SK-N-DZ (cell line): ENCODE measurements at regions not wholly inside any gene's neighbourhood (a gene's known extent, or its start where the extent isn't known, plus 50 kb on each side); places are given as distances from the start of the nearest gene placed in this dataset.
"Not testable (repeated sequence)": the region's sequence is repeated elsewhere in the genome, so short reads cannot be mapped to it uniquely, and the experiment has no call there.

Experiments
- DNase-seq: peaks from one replicate; pipeline ENCODE4 v3.0.0-alpha.2; 2015; ENCODE audit warnings: low spot score

DNA sequence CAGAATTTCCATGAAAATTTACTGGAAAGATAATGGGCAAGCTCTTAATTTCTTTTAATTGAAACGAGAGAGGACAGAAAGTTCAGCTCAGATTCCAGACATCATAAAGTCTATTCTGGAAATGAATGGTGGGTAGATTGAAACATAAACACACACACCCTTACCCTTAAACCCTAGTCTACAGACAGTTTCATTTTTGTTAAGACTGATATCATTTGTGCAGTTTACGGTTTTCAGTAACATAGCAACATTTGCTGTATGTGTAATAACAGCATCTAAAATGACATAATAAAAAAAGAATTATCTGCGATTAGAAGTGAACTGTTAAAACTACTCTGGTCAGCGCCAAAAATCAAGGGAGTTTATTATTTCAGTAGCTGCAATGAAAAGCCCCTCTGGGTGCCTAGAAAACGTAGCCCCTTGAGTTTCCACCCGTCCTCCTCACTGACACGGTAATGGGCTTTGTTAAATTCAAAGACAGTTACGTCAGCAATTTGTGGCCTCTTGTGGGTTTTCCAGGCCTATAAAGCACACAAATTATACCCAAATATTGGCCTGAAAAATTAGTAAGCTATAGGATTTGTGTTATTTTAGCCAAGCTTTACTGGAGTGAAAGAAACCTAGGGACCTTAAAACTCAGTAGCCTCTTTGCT, 520.6 kb upstream of the SOX9 start:
- DNase-seq = no peak

DNA sequence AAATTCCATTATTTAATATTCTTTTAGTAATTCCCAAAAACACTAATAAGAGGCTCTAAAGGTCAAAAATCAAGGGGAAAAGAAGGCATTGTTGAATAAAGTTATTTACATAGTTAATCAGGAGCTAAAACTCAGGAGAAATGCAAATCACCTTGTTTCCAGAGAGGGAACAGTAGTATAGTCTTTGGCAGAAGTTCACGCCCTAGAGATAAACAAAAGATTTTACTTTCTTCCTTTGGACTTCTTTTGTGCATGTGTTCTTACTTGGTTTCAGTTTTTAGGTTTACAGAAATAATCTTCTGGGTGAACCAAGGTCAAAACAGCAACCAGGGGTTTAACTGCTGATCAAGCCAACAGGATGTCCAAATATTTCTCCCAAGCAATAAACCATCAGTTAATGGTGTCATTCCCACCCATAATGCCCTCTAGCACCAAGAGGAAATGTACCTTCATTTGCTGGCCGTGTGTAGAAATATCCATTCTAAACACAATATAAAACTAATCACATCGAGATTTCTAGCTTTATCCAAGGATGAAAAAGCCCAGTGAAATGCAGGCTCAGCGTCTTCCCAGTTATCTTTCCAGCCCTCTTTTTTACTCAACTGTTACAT, 518.8 kb upstream of the SOX9 start:
- no peak for DNase-seq

DNA sequence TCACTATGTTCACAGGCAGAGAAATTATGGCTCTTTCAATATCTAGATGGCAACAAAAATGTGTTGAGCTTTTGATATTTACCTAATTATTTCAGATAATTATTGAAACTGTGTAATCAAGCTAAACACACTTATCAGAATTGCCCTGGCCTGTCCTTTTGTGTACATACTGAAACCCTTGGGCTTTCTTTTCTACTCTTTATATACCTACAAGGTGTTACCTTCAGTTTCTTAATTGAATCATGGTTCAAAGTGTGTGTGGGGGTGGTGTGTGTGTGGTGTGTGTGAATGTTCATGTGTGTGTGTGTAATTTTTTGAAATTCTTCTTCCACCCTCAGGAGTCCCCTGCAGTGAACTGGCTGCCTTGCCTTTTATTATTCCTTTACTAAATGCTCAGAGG, 506.8 kb upstream of the SOX9 start:
- no peak for DNase-seq

DNA sequence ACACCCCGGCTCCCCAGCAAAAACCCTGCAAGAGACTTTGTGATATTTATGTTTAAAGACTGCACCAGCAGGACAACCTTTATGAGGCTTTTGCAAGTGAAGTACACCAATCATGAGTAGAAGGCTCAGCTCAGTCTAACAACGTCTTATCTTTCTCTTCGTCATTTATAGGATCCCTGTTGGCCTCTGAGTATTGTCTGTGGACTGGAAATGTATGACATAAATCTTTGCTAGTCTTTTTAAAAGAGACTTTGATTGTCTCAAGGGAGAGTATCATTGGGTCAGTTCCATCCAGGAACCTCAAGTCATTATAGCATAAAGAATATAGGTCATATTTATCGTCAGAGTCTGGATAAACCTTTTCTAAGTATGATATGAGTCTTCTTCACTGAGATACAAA, 505.0 kb upstream of the SOX9 start:
- no peak for DNase-seq

DNA sequence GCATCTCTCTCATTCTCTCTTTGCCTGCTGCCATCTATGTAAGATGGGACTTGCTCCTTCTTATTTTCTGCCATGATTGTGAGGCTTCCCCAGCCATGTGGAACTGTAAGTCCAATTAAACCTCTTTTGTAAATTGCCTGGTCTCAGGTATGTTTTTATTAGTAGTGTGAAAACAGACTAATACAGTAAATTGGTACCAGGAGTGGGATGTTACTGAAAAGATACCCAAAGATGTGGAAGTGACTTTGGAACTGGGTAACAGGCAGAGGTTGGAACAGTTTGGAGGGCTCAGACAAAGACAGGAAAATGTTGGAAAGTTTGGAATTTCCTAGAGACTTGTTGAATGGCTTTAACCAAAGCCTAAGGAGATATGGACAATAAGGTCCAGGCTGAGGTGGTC, 503.1 kb upstream of the SOX9 start:
- not testable (repeated sequence) for DNase-seq

DNA sequence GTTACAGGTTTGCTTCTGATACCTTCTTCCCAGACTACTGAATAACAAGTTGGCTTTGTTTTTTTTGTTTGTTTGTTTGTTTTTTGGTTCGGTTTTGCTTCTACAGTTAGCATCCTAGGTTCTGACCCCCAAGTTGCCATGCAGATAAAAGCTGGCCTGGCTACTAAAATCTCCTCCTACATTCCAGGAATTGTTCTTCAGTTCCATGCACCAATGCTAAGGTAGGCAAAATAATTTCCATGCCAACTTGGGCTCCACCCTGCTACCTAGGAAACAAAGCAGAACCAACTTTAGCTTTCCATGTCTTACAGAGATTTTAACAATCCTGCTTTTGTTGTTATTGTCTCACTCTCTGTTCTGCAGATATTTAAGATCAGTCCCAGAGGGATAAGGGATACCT, 495.5 kb upstream of the SOX9 start:
- no peak for DNase-seq

DNA sequence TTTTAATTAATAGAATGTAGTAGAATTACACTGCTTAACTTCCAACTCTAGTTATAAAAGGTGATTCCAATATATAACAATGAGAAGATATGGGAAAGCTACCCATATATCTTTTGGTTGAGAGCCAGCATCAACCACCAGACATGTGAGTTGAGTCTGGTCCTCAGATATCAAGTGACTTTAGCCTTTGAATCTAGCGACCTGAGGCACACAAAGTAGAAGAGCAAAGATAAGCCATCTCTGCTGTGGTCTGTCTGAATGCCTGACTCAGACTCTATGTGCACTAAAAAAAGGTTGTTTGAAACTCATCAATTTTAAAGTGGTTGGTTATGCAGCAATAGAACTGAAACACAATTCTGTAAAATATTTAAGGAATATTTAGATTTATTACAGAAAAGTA, 492.5 kb upstream of the SOX9 start:
- DNase-seq = no peak

DNA sequence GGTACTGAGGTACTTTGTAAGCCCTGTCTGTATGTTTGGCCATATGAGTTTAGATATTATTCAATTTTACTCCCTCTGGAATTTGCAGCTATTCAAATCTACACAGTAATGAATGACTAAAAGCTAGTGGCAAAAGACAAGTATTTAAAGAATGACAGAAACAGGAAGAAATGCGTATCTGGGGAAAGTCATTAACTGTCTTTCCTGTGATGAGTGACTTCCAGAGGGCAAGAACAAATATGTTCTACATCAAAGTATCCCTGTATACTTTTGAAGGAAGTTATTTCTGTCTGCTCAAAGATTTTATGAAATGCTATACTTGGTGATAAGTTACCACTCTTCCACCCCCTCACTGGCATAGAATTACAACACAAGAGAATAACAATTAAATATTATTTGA, 489.3 kb upstream of the SOX9 start:
- no peak for DNase-seq

DNA sequence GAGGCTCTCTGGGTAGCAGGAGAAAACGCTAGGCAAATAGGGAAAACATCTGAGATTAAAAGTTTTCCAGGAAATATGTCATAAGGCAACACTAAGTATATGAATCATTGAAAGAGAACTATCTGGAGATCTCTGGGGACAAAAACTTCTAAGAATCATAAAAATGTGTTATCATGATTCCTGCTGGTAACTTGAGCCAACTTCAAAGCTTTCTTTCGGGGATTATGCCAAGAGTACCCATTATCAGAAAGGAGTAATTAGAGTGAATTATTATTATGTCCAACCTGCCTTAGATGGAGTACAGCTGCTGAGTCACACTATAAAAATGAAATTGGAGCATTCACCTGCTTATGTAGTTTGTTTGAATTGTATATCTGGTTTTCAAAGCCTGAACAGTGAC, 488.5 kb upstream of the SOX9 start:
- DNase-seq = no peak

DNA sequence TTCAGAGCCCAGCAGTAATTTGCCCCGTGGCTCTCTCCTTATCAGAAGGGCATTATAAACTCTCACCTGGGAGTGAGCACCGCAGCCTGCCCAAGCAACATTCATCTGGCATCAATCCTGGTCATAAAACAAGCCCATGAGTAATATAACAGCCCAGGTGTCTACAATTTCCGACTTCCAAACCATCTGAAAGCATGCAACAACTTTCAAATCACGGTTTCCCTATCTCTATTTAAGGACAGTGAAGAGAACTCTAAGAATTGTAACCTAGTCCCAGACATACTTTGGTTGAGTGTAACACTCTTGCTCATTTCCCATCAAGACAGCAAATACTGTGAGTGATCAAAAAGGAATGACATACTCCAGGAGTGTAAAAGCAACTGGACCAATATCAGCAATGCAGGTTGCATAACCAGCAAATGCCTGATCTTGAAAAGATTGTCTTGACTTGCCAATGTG, 487.4 kb upstream of the SOX9 start:
- no peak for DNase-seq

DNA sequence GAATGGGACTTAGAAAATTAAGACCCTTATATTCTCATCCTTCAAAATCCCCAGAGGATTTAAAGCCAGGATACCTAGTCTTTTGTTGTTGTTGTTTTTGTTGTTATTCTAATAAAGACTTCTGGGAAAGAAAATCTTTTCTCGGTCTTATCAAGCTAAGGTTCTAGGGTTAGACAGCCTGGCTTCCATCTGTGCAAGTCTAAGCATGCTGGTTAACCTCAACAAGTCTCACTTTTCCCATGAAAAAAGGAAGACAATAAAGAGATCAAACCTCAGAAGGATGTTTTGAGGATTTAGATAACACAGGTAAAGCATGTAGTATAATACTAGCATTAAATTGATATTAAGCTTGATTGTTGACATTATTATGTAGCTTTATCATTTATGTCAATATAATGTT, 486.4 kb upstream of the SOX9 start:
- no peak for DNase-seq

DNA sequence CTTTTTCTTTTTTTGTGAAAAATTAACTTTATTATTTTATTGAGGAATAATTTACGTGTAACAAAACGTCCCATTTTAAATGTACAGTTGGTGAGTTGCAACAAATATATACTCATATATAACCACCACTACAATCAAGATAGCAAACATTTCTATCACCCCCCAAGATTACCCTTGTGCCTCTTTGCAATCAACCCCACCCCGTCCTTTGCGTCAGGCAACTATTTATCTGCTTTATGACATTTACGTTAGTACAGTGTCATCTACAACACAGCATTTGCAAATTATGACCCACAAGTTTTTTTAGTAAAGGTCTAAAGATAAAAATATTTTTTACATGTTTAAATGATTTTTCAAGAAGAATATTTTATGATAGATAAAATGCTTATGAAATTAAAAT, 485.6 kb upstream of the SOX9 start:
- DNase-seq = no peak

DNA sequence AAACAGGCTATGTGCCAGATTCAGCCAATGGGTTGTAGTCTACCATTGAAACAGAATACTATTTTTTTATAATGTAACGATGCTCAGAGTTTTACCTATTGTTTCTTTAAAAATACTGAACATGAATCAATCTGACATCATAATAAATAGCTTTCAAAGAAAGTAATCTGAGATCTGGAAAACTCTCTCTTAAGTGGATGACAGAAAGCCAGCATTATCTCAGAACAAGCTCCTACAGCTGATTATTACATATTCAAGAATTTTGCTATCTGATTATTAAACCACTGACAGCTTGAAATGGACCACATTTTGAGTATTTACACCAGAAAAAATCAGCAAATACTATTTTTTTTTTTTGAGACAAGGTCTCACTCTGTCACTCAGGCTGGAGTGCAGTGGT, 484.2 kb upstream of the SOX9 start:
- no peak for DNase-seq

DNA sequence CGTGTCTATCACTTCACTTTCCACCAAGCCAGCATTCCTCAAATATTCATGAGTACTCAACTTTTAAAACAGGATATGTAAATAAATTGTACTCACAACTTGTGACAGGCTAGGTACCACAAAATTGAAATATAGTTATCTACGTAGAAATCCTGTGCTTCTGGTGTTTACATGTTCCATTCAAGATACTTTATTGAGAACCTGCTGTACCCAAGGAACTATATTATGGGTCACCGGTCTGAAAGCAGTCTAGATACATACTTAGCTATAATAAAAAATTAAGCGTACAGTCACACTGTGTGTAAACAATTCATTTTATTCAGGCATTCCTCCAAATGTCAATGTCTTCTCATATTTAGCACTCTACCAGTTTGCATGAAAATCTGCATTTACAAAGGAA, 482.2 kb upstream of the SOX9 start:
- no peak for DNase-seq

DNA sequence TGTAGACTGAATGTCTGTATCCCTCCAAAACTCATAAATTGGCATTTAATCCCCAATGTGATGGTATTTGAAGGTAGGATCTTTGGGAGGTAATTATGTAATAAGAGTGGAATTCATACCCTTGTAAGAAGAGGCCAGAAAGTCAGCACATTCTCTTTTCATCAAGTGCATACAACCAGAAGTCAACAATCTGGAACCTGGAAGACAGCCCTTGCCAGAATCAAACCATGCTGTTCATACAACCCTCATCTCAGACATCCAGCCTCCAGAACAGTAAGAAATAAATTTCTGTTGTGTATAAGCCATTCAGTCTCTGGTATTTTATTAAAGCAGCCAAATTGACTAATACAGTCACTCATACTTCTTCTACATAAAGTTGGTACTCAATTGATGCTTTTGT, 481.0 kb upstream of the SOX9 start:
- no peak for DNase-seq

DNA sequence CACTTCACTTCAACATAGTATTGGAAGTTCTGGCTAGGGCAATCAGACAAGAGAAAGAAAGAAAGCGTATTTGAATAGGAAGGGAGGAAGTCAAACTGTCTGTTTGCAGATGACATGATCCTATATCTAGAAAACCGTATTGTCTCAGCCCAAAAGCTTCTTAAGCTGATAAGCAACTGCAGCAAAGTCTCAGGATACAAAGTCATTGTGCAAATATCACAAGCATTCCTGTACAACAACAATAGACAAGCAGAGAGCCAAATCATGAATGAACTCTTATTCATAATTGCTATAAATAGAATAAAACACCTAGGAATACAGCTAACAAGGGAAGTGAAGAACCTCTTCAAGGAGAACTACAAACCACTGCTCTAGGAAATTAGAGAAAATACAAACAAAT, 473.9 kb upstream of the SOX9 start:
- DNase-seq = not testable (repeated sequence)

DNA sequence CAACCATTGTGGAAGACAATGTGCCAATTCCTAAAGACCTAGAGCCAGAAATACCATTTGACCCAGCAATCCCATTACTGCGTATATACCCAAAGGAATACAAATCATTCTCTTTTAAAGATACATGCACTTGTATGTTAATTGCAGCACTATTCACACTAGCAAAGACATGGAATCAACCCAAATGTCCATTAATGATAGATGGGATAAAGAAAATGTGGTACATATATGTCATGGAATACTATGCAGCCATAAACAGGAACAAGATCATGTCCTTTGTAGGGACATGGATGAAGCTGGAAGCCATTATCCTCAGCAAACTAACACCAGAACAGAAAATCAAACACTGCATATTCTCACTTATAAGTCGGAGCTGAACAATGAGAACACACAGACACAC, 472.5 kb upstream of the SOX9 start:
- not testable (repeated sequence) for DNase-seq

DNA sequence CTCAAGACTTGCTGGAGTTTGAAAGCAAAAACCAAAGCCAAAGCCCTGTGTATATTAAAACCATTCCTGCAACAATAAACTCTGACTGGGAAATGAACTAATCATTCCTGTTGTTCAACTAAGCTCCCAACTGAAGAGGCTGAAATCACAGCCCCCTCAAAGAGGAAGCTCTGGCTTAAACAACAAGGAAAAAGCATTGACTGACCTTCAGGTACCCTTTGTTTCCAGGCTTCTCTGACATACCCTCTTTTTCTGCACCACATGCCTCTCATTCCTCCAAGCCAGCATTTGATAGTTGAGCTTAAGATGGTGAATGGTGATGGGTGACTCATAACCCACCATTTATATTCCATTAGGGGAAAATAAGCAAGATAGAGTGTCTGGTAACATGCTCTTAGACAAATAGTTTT, 470.9 kb upstream of the SOX9 start:
- no peak for DNase-seq

DNA sequence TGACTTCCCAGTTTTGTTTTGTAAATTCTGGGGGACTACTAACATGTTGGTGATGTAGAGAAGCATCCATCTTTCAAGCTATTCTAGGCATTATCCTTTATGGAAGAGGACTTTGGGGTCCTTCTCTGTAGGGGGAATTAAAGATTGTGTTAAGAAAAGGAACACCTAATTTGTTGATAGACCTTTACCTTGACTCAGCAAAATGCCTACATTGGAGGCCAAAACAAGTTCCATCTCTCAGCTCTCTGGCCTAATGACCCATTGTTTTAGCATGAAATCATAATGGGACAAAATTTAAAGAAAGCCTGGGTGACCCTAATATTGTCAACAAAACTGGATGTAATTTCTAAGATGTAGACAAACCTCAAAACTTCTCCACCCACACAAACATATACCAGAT, 465.3 kb upstream of the SOX9 start:
- no peak for DNase-seq

DNA sequence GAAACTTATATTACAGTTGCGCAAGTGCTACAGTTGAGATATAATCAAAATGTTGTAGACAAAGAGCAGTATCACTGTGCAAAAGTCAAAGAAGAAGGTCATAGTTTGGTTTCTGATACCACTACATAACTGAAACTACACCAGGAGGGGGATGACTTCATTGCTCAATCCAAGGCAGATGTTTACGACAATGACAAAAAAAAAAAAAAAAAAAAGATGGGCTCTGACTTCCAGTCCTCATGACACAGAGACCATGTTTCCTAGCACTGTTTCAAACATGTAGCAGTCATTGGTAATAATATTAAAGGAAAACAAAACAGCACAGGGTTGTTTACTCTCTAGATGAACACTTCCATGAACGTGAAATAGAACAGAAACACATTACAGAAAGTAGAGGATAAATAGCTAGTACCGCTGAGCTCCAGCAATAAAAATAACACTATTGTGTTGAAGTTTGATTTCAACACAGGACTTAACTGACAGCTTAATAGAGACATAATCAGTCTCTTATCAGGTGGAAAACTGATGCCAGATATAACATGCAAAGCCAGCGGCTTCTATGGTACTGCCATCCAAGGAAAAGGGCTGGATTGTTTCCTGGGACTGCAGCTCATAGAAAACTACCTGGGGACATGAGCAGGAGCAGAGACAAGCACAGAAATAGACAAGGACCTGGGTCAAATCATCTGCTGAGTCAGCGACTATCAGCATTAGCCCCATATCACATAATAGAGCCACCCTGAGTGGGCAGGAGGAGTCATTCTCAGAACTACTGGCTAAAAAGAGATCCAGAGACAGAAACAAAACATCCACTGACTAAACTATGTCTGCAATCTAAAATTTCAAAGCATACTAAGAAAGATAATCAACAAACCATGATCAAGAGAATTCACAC, 463.6 kb upstream of the SOX9 start:
- DNase-seq = no peak

DNA sequence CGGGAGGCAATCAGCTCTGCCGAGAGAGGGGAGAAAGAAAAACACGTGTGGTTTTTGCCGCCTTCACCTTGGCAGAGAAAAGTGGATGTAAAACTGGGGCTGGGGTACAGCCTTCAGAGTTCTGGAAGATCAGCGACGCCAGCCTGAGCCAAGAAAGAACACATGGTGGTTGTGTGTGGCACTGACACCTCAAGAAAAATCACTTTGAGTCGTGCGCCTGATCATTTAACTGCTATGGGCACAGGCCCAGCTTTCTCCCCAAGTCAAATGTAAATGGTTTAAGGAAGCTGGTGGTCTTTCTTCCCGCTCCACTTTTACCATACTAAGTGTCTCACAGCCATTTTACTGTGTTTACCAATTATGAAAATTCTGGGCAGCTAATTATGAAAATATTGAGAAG, 461.8 kb upstream of the SOX9 start:
- DNase-seq = no peak

DNA sequence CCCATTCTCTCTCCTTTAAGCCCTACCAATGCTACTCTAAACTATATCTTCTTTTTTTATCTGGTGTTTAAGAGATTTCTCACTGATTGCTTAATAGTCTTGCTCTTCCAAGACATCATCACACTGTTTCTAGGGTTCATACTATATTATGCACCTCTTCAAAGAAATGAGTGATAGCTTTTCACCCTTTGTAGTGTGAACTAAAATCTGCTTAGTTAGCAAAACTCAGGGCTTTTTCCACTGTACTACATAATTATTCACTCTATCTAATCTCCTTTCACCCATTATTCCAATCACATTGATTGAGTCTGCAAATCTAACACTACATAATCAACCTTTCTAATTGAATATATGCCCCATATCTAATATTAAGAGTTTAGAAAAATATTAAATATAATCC, 456.0 kb upstream of the SOX9 start:
- DNase-seq = no peak

DNA sequence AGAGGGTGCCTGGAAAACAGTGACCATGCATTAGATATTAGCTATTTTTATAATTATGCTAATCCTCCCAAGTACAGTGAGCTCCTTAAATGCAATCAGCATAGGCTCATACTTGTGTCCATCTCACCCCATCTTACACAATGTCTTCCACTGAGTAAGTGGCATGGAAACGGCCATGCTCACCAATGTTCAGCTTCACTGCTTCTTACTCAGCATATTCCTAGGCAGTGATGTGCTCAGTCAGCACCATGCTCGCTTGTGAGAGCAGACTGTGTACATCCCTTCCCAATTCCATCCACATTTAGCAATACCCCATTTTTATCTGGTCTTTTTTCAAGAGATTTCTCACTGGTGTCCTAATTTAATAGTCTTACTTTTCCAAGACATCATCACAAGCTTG, 454.8 kb upstream of the SOX9 start:
- DNase-seq = no peak
